CD4-positive, CD25-positive, alpha-beta regulatory T cell (primary cell): ENCODE measurements at regions not wholly inside any gene's neighbourhood (a gene's known extent, or its start where the extent isn't known, plus 50 kb on each side); places are given as distances from the start of the nearest gene placed in this dataset.
A peak's percentile ranks its signal among the peaks of the same experiment; 100 is the strongest.

Source experiments
- ATAC-seq, 2 donors: fragments of 150-1000 bp; cut with Tn5 transposase; one replicate each; pipeline ENCODE4 v1.10.0; 2021; ENCODE audit warnings: low read depth in 2 of 2, moderate number of reproducible peaks in 2 of 2, moderate library complexity in 1 of 2
- DNase-seq, 3 donors: peaks; one replicate each; pipeline versions ENCODE4 v3.0.0 to v3.0.0-alpha.2; 2012 to 2022; ENCODE audit warnings: mixed read lengths in 1 of 3
- H3K27ac ChIP-seq: one replicate; pipeline ENCODE4 v1.7.0; 2013; ENCODE audit warnings: mild to moderate bottlenecking, low read length; ENCODE audit not compliant: insufficient read depth, poor library complexity, severe bottlenecking
- H3K27me3 ChIP-seq: one replicate; pipeline ENCODE4 v1.7.0; 2013; ENCODE audit warnings: low read length; ENCODE audit not compliant: control insufficient read depth, insufficient read depth
- H3K36me3 ChIP-seq: one replicate; pipeline ENCODE4 v1.7.0; 2013; ENCODE audit warnings: mild to moderate bottlenecking, low read length, moderate library complexity; ENCODE audit not compliant: control insufficient read depth, insufficient read depth
- H3K4me1 ChIP-seq: 2 replicates; pipeline ENCODE4 v1.7.0; 2013; ENCODE audit warnings: mild to moderate bottlenecking, low read length; ENCODE audit not compliant: insufficient read depth, control insufficient read depth, poor library complexity, severe bottlenecking
- H3K4me3 ChIP-seq: one replicate; pipeline ENCODE4 v1.7.0; 2013; ENCODE audit warnings: low read depth, mild to moderate bottlenecking, low read length, moderate library complexity
- H3K9me3 ChIP-seq, 2 experiments: 1 replicate in 1 of 2; 2 replicates in 1 of 2; pipeline ENCODE4 v1.7.0; 2013; ENCODE audit warnings: low read length in 2 of 2, mild to moderate bottlenecking in 1 of 2, moderate library complexity in 1 of 2; ENCODE audit not compliant: control insufficient read depth in 2 of 2
- H3K27ac Mint-ChIP-seq, 3 donors: one replicate each; pipeline ENCODE4 v1.8.0; 2020 to 2022; ENCODE audit warnings: mild to moderate bottlenecking in 3 of 3, mixed read lengths in 3 of 3, moderate library complexity in 2 of 3
- H3K27me3 Mint-ChIP-seq: one replicate; pipeline ENCODE4 v1.8.0; 2022; ENCODE audit warnings: mild to moderate bottlenecking, mixed read lengths
- H3K36me3 Mint-ChIP-seq: one replicate; pipeline ENCODE4 v1.8.0; 2020; ENCODE audit warnings: mixed read lengths
- H3K4me1 Mint-ChIP-seq, 4 donors: one replicate each; pipeline ENCODE4 v1.8.0; 2020 to 2022; ENCODE audit warnings: mixed read lengths in 4 of 4, mild to moderate bottlenecking in 1 of 4
- H3K4me3 Mint-ChIP-seq, 4 donors: one replicate each; pipeline ENCODE4 v1.8.0; 2020 to 2022; ENCODE audit warnings: mild to moderate bottlenecking in 4 of 4, mixed read lengths in 4 of 4, moderate library complexity in 3 of 4
- H3K9me3 Mint-ChIP-seq, 7 donors: one replicate each; pipeline ENCODE4 v1.8.0; 2020 to 2022; ENCODE audit warnings: mixed read lengths in 7 of 7, mild to moderate bottlenecking in 3 of 7, moderate library complexity in 2 of 7

GRCh38 chrX:100512471-100512870 lies 72.3 kb upstream of the TNMD start:
- Mint-ChIP-seq H3K4me3 (no peak overlapping the region), H3K27ac (no peak overlapping the region), H3K9me3 (no peaks in the 10 kb centered on the region), H3K27me3 (no peaks in the 10 kb centered on the region), H3K36me3 (no peaks in the 10 kb centered on the region), H3K4me1 (no peaks in the 10 kb centered on the region)
- no peak for ATAC-seq
- Histone ChIP-seq H3K9me3 (no peaks in the 10 kb centered on the region), H3K4me1 (no peaks in the 10 kb centered on the region), H3K36me3 (no peaks in the 10 kb centered on the region), H3K27me3 (no peaks in the 10 kb centered on the region), H3K27ac (no peak overlapping the region), H3K4me3 (no peak overlapping the region)
- peak in 1 of 3 donors; percentile 18 for DNase-seq

- no peaks in the 10 kb centered on the region for H3K27me3 Mint-ChIP-seq
- H3K36me3 Mint-ChIP-seq = no peaks in the 10 kb centered on the region
- H3K4me3 Mint-ChIP-seq = no peak overlapping the region
- no peaks in the 10 kb centered on the region for H3K27me3 ChIP-seq
- H3K4me3 ChIP-seq = no peak overlapping the region
- no peaks in the 10 kb centered on the region for H3K9me3 ChIP-seq
- H3K27ac ChIP-seq = no peak overlapping the region
- no peaks in the 10 kb centered on the region for H3K4me1 ChIP-seq
- no peaks in the 10 kb centered on the region for H3K36me3 ChIP-seq
- H3K9me3 Mint-ChIP-seq = peaks cover 0 to 10% (median 2%) of the 10 kb centered on the region in 7 donors
- no peak overlapping the region for H3K27ac Mint-ChIP-seq
- H3K4me1 Mint-ChIP-seq = no peaks in the 10 kb centered on the region
- no peak for DNase-seq
- no peak for ATAC-seq
These were observed 84.7 kb upstream of the PCDH19 start for GRCh38 chrX:100494646-100495370.

- Mint-ChIP-seq H3K4me1 (no peaks in the 10 kb centered on the region), H3K27ac (no peak overlapping the region), H3K27me3 (no peaks in the 10 kb centered on the region), H3K9me3 (peaks cover 0 to 3% (median 0%) of the 10 kb centered on the region in 7 donors), H3K36me3 (no peaks in the 10 kb centered on the region), H3K4me3 (no peak overlapping the region)
- Histone ChIP-seq H3K27ac (no peak overlapping the region), H3K36me3 (no peaks in the 10 kb centered on the region), H3K27me3 (no peaks in the 10 kb centered on the region), H3K9me3 (no peaks in the 10 kb centered on the region), H3K4me3 (no peak overlapping the region), H3K4me1 (no peaks in the 10 kb centered on the region)
- no peak for DNase-seq
- no peak for ATAC-seq
These were observed 81.1 kb upstream of the PCDH19 start for GRCh38 chrX:100491174-100491573.

- H3K4me3 Mint-ChIP-seq = no peak overlapping the region
- H3K36me3 ChIP-seq = no peaks in the 10 kb centered on the region
These were observed 77.7 kb upstream of the PCDH19 start for GRCh38 chrX:100487795-100488194.

GRCh38 chrX:100484971-100485370 lies 74.9 kb upstream of the PCDH19 start:
- Histone ChIP-seq H3K27me3 (no peaks in the 10 kb centered on the region), H3K4me3 (no peak overlapping the region), H3K36me3 (no peaks in the 10 kb centered on the region), H3K27ac (no peak overlapping the region), H3K9me3 (no peaks in the 10 kb centered on the region), H3K4me1 (no peaks in the 10 kb centered on the region)
- ATAC-seq (no peak), DNase-seq (no peak)
- peaks cover 0 to 8% (median 0%) of the 10 kb centered on the region in 7 donors for H3K9me3 Mint-ChIP-seq
- no peaks in the 10 kb centered on the region for H3K36me3 Mint-ChIP-seq
- no peaks in the 10 kb centered on the region for H3K4me1 Mint-ChIP-seq
- no peak overlapping the region for H3K4me3 Mint-ChIP-seq
- no peak overlapping the region for H3K27ac Mint-ChIP-seq
- peaks cover 4% of the 10 kb centered on the region for H3K27me3 Mint-ChIP-seq

More at GRCh38 chrX:100487795-100488194, 77.7 kb upstream of the PCDH19 start:
- H3K4me1 ChIP-seq = no peaks in the 10 kb centered on the region
- no peaks in the 10 kb centered on the region for H3K9me3 ChIP-seq
- no peak for ATAC-seq
- H3K27me3 Mint-ChIP-seq = peaks cover 4% of the 10 kb centered on the region
- no peaks in the 10 kb centered on the region for H3K4me1 Mint-ChIP-seq
- no peaks in the 10 kb centered on the region for H3K27me3 ChIP-seq
- no peak for DNase-seq
- H3K4me3 ChIP-seq = no peak overlapping the region
- H3K9me3 Mint-ChIP-seq = no peaks in the 10 kb centered on the region
- no peaks in the 10 kb centered on the region for H3K36me3 Mint-ChIP-seq
- no peak overlapping the region for H3K27ac ChIP-seq
- H3K27ac Mint-ChIP-seq = no peak overlapping the region

GRCh38 chrX:100479329-100479728 lies 69.3 kb upstream of the PCDH19 start:
- Mint-ChIP-seq H3K36me3 (no peaks in the 10 kb centered on the region), H3K27me3 (peaks cover 4% of the 10 kb centered on the region), H3K4me3 (no peak overlapping the region), H3K9me3 (peaks cover 0 to 8% (median 0%) of the 10 kb centered on the region in 7 donors), H3K27ac (no peak overlapping the region), H3K4me1 (no peaks in the 10 kb centered on the region)
- no peak for DNase-seq
- Histone ChIP-seq H3K27ac (no peak overlapping the region), H3K4me3 (no peak overlapping the region), H3K36me3 (no peaks in the 10 kb centered on the region), H3K4me1 (no peaks in the 10 kb centered on the region), H3K27me3 (no peaks in the 10 kb centered on the region), H3K9me3 (no peaks in the 10 kb centered on the region)
- ATAC-seq = no peak

- no peaks in the 10 kb centered on the region for H3K36me3 Mint-ChIP-seq
- Histone ChIP-seq H3K4me3 (no peak overlapping the region), H3K36me3 (no peaks in the 10 kb centered on the region), H3K27ac (no peak overlapping the region), H3K9me3 (no peaks in the 10 kb centered on the region), H3K4me1 (no peaks in the 10 kb centered on the region), H3K27me3 (no peaks in the 10 kb centered on the region)
- DNase-seq (no peak), ATAC-seq (no peak)
- peaks cover 3% of the 10 kb centered on the region for H3K27me3 Mint-ChIP-seq
- H3K4me3 Mint-ChIP-seq = no peak overlapping the region
- no peak overlapping the region for H3K27ac Mint-ChIP-seq
- peaks cover 0 to 8% (median 0%) of the 10 kb centered on the region in 7 donors for H3K9me3 Mint-ChIP-seq
- H3K4me1 Mint-ChIP-seq = no peaks in the 10 kb centered on the region
These were observed 68.7 kb upstream of the PCDH19 start for GRCh38 chrX:100478714-100479306.

GRCh38 chrX:100477958-100478357 lies 67.9 kb upstream of the PCDH19 start:
- no peak overlapping the region for H3K27ac Mint-ChIP-seq
- Histone ChIP-seq H3K27me3 (no peaks in the 10 kb centered on the region), H3K4me3 (no peak overlapping the region), H3K36me3 (no peaks in the 10 kb centered on the region), H3K9me3 (no peaks in the 10 kb centered on the region), H3K4me1 (no peaks in the 10 kb centered on the region), H3K27ac (no peak overlapping the region)
- DNase-seq (no peak), ATAC-seq (no peak)
- no peaks in the 10 kb centered on the region for H3K4me1 Mint-ChIP-seq
- H3K27me3 Mint-ChIP-seq = no peaks in the 10 kb centered on the region
- no peaks in the 10 kb centered on the region for H3K36me3 Mint-ChIP-seq
- H3K9me3 Mint-ChIP-seq = peaks cover 0 to 8% (median 0%) of the 10 kb centered on the region in 7 donors
- no peak overlapping the region for H3K4me3 Mint-ChIP-seq
